Fibroblast of the aortic adventitia (primary cell): ENCODE measurements at regions not wholly inside any gene's neighbourhood (a gene's known extent, or its start where the extent isn't known, plus 50 kb on each side); places are given as distances from the start of the nearest gene placed in this dataset.

Experiments used
- DNase-seq: peaks from one replicate; pipeline ENCODE4 v3.0.0-alpha.2; 2010; ENCODE audit warnings: low read depth
- H3K4me3 ChIP-seq: 2 replicates; pipeline ENCODE4 v1.5.1; 2011; ENCODE audit warnings: low read depth, mild to moderate bottlenecking, control low read depth, low read length, moderate library complexity
- CTCF ChIP-seq: IDR thresholded peaks from 2 replicates; pipeline ENCODE4 v1.5.1; 2011; ENCODE audit warnings: mild to moderate bottlenecking, low read length, control low read depth, inconsistent platforms; ENCODE audit not compliant: insufficient read depth

GRCh38 chr14:39716987-39717570 is 284.8 kb upstream of the FBXO33 start:
- H3K4me3 ChIP-seq = no peak overlapping the region
- DNase-seq = no peak
- no peak for TF ChIP-seq CTCF

DNA sequence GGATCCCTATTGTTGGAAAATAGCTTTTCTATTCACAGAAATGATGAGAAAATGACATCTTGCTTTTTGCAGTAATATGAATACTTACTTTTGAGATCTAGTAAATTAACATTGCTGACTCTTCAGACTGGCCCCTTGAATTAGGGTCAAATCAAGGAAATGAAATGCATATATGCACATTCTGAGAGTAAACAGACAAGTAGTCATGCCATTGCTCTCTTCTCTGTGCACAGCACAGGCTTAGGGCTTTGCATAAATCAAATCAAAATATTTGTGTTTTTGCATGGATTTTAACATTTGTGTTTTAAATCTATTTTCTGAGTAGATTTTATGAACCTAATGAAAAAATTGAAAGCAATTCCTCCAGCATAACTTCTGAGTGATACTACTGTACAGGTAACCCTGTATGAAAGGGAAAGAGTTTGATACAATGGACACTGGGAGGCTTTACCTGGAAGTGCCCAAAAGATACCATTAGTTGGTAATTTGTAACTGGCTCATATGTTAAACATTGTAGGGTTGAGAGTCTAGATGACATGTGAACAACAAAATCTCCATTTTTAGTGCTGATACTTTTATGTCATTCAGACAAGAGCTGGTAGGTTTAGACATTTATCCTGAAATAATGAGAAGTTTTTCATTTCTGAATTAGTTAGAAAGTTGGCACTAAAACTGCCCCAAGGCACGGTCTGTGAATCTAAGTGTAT is 280.2 kb upstream of the FBXO33 start:
- TF ChIP-seq CTCF = no peak
- DNase-seq = no peak
- H3K4me3 ChIP-seq = no peak overlapping the region

- no peak for TF ChIP-seq CTCF
- no peak for DNase-seq
- no peak overlapping the region for H3K4me3 ChIP-seq
Observed at GRCh38 chr14:39704594-39704993, 272.4 kb upstream of the FBXO33 start.

GRCh38 chr14:39694341-39694740 is 262.1 kb upstream of the FBXO33 start:
- DNase-seq = no peak
- no peak overlapping the region for H3K4me3 ChIP-seq
- TF ChIP-seq CTCF = no peak

- TF ChIP-seq CTCF = no peak
- no peak for DNase-seq
- H3K4me3 ChIP-seq = no peak overlapping the region
Observed at GRCh38 chr14:39683691-39684260, 251.5 kb upstream of the FBXO33 start.

DNA sequence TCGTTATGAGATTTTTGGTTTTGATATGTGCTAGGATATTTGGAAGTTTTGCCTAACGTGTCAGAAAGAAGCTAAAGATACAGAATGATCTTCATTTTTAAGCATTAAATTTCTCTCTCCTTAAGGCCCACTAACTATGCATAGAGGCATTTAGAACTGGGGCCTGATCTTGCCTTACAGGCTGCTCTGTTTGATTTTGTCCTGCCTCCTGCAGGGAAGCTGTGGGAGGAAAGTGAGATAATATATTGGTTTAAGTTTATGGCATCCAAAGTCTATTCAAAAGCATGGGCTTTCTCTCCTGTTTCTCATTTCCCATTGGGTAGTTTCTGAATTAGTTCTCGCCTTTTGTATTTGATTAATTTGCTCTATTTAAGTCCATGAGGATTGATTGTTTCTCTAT is 250.3 kb upstream of the FBXO33 start:
- H3K4me3 ChIP-seq = no peak overlapping the region
- DNase-seq = no peak
- TF ChIP-seq CTCF = no peak
